Neural progenitor cell (in vitro differentiated cells): ENCODE measurements at regions not wholly inside any gene's neighbourhood (a gene's known extent, or its start where the extent isn't known, plus 50 kb on each side); places are given as distances from the start of the nearest gene placed in this dataset.

ENCODE experiments used
- DNase-seq: peaks from one replicate; pipeline ENCODE4 v3.0.0-alpha.2; 2016; ENCODE audit warnings: low spot score
- H2AFZ ChIP-seq: fragments of 200-600 bp; sonication (generic); replicated peaks from 2 replicates; pipeline ENCODE4 v1.6.1; 2016; ENCODE audit warnings: antibody characterized with exemption
- H3F3A ChIP-seq: fragments of 200-600 bp; sonication (generic); 2 replicates; pipeline ENCODE4 v1.6.1; 2016; ENCODE audit warnings: antibody characterized with exemption, low read depth
- H3K27ac ChIP-seq: fragments of 200-600 bp; sonication (generic); 2 replicates; pipeline ENCODE4 v1.5.1; 2016; ENCODE audit warnings: mild to moderate bottlenecking
- H3K27me3 ChIP-seq: fragments of 200-600 bp; sonication (generic); 2 replicates; pipeline ENCODE4 v1.6.1; 2016; ENCODE audit warnings: mild to moderate bottlenecking, moderate library complexity
- H3K36me3 ChIP-seq: fragments of 200-600 bp; sonication (generic); 2 replicates; pipeline ENCODE4 v1.5.1; 2016
- H3K4me1 ChIP-seq: fragments of 200-600 bp; sonication (generic); 2 replicates; pipeline ENCODE4 v1.6.1; 2016; ENCODE audit warnings: mixed run types
- H3K4me2 ChIP-seq: fragments of 200-600 bp; sonication (generic); 2 replicates; pipeline ENCODE4 v1.6.1; 2016
- H3K4me3 ChIP-seq: fragments of 200-600 bp; sonication (generic); 2 replicates; pipeline ENCODE4 v1.5.1; 2016
- H3K79me2 ChIP-seq: fragments of 200-600 bp; sonication (generic); 2 replicates; pipeline ENCODE4 v1.6.1; 2016; ENCODE audit warnings: low read depth
- H3K9ac ChIP-seq: fragments of 200-600 bp; sonication (generic); 2 replicates; pipeline ENCODE4 v1.6.1; 2016
- H3K9me3 ChIP-seq: fragments of 200-600 bp; sonication (generic); 2 replicates; pipeline ENCODE4 v1.5.1; 2016; ENCODE audit warnings: low read depth
- H4K20me1 ChIP-seq: fragments of 200-600 bp; sonication (generic); 2 replicates; pipeline ENCODE4 v1.6.1; 2016; ENCODE audit warnings: low read depth
- H3K27ac Mint-ChIP-seq: 3 replicates; pipeline ENCODE4 v1.8.0; 2021; ENCODE audit warnings: mixed read lengths
- H3K27me3 Mint-ChIP-seq: 2 replicates; pipeline ENCODE4 v1.8.0; 2022; ENCODE audit warnings: low read depth, mild to moderate bottlenecking, inconsistent platforms, moderate library complexity, mixed read lengths; ENCODE audit not compliant: insufficient read depth
- H3K36me3 Mint-ChIP-seq: 3 replicates; pipeline ENCODE4 v1.8.0; 2021; ENCODE audit warnings: mixed read lengths
- H3K4me1 Mint-ChIP-seq: 3 replicates; pipeline ENCODE4 v1.8.0; 2021; ENCODE audit warnings: mixed read lengths
- H3K4me3 Mint-ChIP-seq: 3 replicates; pipeline ENCODE4 v1.8.0; 2021; ENCODE audit warnings: mild to moderate bottlenecking, moderate library complexity, mixed read lengths
- H3K9me3 Mint-ChIP-seq: 3 replicates; pipeline ENCODE4 v1.8.0; 2020; ENCODE audit warnings: mixed read lengths
- EZH2 ChIP-seq: fragments of 200-600 bp; sonication (generic); IDR thresholded peaks from 2 replicates; pipeline ENCODE4 v1.6.1; 2017; ENCODE audit warnings: antibody characterized with exemption, mild to moderate bottlenecking, moderate library complexity
- EZH2phosphoT487 ChIP-seq: fragments of 200-600 bp; sonication (generic); IDR thresholded peaks from 2 replicates; pipeline ENCODE4 v1.6.1; 2017; ENCODE audit warnings: antibody characterized with exemption
- TF ChIP-seq, protein P1 (sequence below): fragments of 200-600 bp; sonication (generic); IDR thresholded peaks from 2 replicates; pipeline ENCODE4 v1.5.1; 2017; ENCODE audit warnings: antibody characterized with exemption, mild to moderate bottlenecking

DNA sequence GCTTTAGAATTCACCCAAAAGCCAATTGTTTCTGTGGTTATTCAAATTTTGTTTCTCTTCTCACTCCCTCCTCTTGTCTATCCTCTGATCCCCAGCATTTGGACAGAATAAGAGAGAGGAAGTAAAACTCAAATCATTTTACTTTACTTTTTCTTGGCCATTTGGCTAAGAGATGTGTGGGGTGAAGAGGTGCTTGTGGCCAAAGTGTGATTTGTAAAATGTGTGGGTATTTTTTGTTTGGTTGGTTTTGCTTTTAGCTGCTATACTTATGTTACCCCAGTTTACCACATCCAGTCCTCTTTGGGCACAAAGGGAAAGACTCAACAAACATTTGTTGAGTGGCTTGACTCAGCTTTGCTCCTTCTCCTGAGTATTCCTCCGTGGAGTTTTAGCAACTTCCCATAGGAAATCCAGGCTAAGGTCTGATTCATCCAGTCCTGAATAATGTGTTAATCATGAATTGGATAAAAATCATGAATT lies 109.1 kb upstream of the CYP1B1 start:
- H3K27ac Mint-ChIP-seq = no peak overlapping the region
- Histone ChIP-seq H3K4me3 (no peak overlapping the region), H3K4me2 (no peak overlapping the region), H4K20me1 (no peaks in the 10 kb centered on the region), H3K27me3 (no peaks in the 10 kb centered on the region), H3K9ac (no peak overlapping the region), H3K79me2 (no peaks in the 10 kb centered on the region), H3F3A (no peaks in the 10 kb centered on the region), H2AFZ (no peak overlapping the region), H3K9me3 (no peaks in the 10 kb centered on the region), H3K36me3 (no peaks in the 10 kb centered on the region), H3K4me1 (no peaks in the 10 kb centered on the region), H3K27ac (no peak overlapping the region)
- H3K27me3 Mint-ChIP-seq = no peaks in the 10 kb centered on the region
- H3K9me3 Mint-ChIP-seq = peaks cover 2% of the 10 kb centered on the region
- no peak for DNase-seq
- H3K4me3 Mint-ChIP-seq = no peak overlapping the region
- TF ChIP-seq EZH2 = no peak
- H3K36me3 Mint-ChIP-seq = no peaks in the 10 kb centered on the region
- H3K4me1 Mint-ChIP-seq = peaks cover 2% of the 10 kb centered on the region

DNA sequence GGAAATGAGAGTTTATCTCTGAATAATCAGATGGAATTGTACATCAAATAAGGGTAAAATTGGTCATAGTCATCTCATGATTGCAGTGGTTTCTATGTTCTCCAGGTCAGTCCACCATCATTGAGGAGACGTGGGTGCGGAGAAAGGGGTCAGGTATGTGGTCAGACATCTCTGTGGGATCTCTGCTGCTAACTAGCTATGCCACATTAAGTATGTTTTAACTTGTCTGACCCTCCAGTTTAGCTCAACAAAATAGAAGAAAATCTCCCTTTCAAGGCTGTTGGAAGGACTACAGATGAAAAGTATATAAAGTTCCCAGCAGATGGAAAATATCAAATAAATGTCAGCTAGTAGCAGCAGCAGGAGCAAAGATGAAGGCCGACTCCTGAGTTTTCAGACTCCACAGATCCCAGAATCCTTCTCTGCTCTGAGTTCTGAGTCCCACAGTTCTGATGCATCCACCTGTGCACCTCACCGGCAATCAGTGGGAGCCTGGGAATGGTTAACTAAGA lies 106.6 kb upstream of the CYP1B1 start:
- H3K4me3 Mint-ChIP-seq = no peak overlapping the region
- Histone ChIP-seq H3K36me3 (no peaks in the 10 kb centered on the region), H3K4me3 (no peak overlapping the region), H3F3A (no peaks in the 10 kb centered on the region), H4K20me1 (no peaks in the 10 kb centered on the region), H3K4me1 (no peaks in the 10 kb centered on the region), H3K9ac (no peak overlapping the region), H3K4me2 (no peak overlapping the region), H3K27me3 (no peaks in the 10 kb centered on the region), H2AFZ (no peak overlapping the region), H3K9me3 (no peaks in the 10 kb centered on the region), H3K79me2 (no peaks in the 10 kb centered on the region), H3K27ac (no peak overlapping the region)
- no peak overlapping the region for H3K27ac Mint-ChIP-seq
- no peaks in the 10 kb centered on the region for H3K36me3 Mint-ChIP-seq
- no peak for DNase-seq
- H3K4me1 Mint-ChIP-seq = peaks cover 13% of the 10 kb centered on the region
- no peaks in the 10 kb centered on the region for H3K9me3 Mint-ChIP-seq
- peaks cover 3% of the 10 kb centered on the region for H3K27me3 Mint-ChIP-seq
- TF ChIP-seq EZH2phosphoT487 (no peak), EZH2 (no peak)
- TF ChIP-seq, protein P1, sequence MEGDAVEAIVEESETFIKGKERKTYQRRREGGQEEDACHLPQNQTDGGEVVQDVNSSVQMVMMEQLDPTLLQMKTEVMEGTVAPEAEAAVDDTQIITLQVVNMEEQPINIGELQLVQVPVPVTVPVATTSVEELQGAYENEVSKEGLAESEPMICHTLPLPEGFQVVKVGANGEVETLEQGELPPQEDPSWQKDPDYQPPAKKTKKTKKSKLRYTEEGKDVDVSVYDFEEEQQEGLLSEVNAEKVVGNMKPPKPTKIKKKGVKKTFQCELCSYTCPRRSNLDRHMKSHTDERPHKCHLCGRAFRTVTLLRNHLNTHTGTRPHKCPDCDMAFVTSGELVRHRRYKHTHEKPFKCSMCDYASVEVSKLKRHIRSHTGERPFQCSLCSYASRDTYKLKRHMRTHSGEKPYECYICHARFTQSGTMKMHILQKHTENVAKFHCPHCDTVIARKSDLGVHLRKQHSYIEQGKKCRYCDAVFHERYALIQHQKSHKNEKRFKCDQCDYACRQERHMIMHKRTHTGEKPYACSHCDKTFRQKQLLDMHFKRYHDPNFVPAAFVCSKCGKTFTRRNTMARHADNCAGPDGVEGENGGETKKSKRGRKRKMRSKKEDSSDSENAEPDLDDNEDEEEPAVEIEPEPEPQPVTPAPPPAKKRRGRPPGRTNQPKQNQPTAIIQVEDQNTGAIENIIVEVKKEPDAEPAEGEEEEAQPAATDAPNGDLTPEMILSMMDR = no peak

DNA sequence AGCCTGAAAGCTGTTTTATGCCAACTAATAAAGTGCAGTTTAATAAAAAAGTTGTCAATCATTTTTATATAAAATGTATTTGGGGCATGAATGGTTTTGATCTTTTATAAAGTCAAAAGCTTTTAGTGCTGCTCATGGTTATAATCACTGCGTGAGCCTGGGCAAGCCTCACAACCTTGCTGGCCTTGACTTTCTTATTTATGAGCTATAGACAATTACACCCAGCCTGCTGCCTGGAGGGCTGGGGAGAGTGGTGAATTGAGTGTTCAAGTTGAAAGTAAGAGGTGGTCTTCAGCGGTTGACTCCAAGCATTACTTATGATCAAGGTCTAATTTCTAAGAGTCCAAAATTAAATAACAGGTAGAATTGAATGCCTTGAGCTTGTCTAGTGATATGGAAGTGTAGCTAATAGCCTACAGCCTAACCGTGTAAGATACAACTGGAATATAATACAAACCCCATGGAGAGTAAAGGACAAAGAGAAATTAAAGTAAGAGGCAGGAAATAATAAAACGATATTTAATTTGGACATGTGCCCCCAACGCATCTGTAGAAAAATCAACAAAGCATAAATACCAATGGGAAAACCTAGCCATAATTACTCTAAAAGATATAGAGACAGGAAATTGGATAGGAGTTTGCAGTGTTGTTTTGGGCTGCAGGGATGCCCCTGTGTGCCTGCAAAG lies 106.0 kb upstream of the CYP1B1 start:
- H3K4me3 ChIP-seq = no peak overlapping the region
- H3F3A ChIP-seq = no peaks in the 10 kb centered on the region
- H3K27ac Mint-ChIP-seq = no peak overlapping the region
- no peaks in the 10 kb centered on the region for H3K36me3 Mint-ChIP-seq
- no peak overlapping the region for H3K4me3 Mint-ChIP-seq
- H3K4me2 ChIP-seq = no peak overlapping the region
- H2AFZ ChIP-seq = no peak overlapping the region
- no peak overlapping the region for H3K27ac ChIP-seq
- TF ChIP-seq, protein P1 = no peak
- no peak for TF ChIP-seq EZH2phosphoT487
- no peak for TF ChIP-seq EZH2
- H4K20me1 ChIP-seq = no peaks in the 10 kb centered on the region
- H3K9me3 ChIP-seq = no peaks in the 10 kb centered on the region
- H3K4me1 ChIP-seq = no peaks in the 10 kb centered on the region
- no peaks in the 10 kb centered on the region for H3K27me3 ChIP-seq
- no peak overlapping the region for H3K9ac ChIP-seq
- no peaks in the 10 kb centered on the region for H3K36me3 ChIP-seq
- no peak for DNase-seq
- peaks cover 14% of the 10 kb centered on the region for H3K4me1 Mint-ChIP-seq
- H3K9me3 Mint-ChIP-seq = no peaks in the 10 kb centered on the region
- H3K79me2 ChIP-seq = no peaks in the 10 kb centered on the region
- H3K27me3 Mint-ChIP-seq = peaks cover 3% of the 10 kb centered on the region

DNA sequence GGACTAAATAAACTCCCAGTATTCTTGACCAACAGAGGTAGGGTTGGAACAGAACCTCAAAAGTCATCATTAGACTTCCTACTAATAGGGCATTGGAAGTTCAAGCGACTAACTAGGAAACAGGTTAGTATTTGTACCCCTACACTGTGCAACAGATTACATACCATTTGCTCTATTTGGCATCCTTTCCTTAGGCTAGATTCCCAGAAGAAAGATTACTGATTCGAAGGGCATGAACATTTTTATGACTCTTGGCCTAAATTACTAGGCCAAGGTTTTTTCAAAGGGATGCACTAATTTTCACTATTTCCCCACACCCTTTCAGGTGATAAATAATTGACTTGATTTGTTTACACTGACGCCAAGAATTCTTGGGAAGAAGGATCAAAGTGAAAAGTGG lies 104.8 kb upstream of the CYP1B1 start:
- H3K9me3 ChIP-seq = no peaks in the 10 kb centered on the region
- DNase-seq = no peak
- H3F3A ChIP-seq = no peaks in the 10 kb centered on the region
- no peak overlapping the region for H3K4me3 ChIP-seq
- no peaks in the 10 kb centered on the region for H4K20me1 ChIP-seq
- no peak for TF ChIP-seq EZH2
- TF ChIP-seq, protein P1 = no peak
- no peak for TF ChIP-seq EZH2phosphoT487
- no peaks in the 10 kb centered on the region for H3K79me2 ChIP-seq
- no peaks in the 10 kb centered on the region for H3K27me3 ChIP-seq
- H3K27me3 Mint-ChIP-seq = peaks cover 3% of the 10 kb centered on the region
- no peaks in the 10 kb centered on the region for H3K36me3 Mint-ChIP-seq
- H3K4me1 Mint-ChIP-seq = peaks cover 17% of the 10 kb centered on the region
- H3K27ac ChIP-seq = no peak overlapping the region
- no peak overlapping the region for H3K4me3 Mint-ChIP-seq
- H3K9me3 Mint-ChIP-seq = no peaks in the 10 kb centered on the region
- H3K27ac Mint-ChIP-seq = no peak overlapping the region
- H2AFZ ChIP-seq = no peak overlapping the region
- H3K4me2 ChIP-seq = no peak overlapping the region
- no peaks in the 10 kb centered on the region for H3K4me1 ChIP-seq
- no peak overlapping the region for H3K9ac ChIP-seq
- H3K36me3 ChIP-seq = no peaks in the 10 kb centered on the region
